Colon (tissue), 2 donors: ENCODE measurements at regions not wholly inside any gene's neighbourhood (a gene's known extent, or its start where the extent isn't known, plus 50 kb on each side); places are given as distances from the start of the nearest gene placed in this dataset.

Source experiments
- FAIRE-seq: peaks from 2 replicates; lab custom pipeline; 2012; peaks lifted over from hg19 to GRCh38; lab: Jason Lieb, UNC
- donor health status: control.
- donor health status: control.

- FAIRE-seq = no peak
These were observed 419.6 kb downstream of the DNAJB9 start for GRCh38 chr7:108989319-108989718.

DNA sequence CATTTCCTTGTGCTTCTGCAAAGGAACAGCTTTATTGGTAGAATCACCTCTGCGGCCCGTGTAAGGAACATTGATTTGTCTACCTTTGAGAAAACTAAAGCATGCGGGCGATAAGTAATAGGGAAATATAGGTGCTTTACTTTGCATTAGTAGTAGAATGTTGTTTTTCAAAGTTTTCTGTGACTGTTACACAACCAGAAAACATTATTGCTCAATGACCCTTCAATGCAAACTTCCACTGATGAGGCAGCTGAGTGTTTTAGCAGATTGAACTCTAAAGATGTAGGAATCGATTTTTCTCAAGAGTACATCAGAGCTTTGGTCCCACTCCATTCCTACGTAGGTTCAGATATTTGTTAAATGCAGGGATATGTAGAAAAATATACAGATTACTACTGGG, 427.8 kb downstream of the DNAJB9 start:
- FAIRE-seq = no peak

DNA sequence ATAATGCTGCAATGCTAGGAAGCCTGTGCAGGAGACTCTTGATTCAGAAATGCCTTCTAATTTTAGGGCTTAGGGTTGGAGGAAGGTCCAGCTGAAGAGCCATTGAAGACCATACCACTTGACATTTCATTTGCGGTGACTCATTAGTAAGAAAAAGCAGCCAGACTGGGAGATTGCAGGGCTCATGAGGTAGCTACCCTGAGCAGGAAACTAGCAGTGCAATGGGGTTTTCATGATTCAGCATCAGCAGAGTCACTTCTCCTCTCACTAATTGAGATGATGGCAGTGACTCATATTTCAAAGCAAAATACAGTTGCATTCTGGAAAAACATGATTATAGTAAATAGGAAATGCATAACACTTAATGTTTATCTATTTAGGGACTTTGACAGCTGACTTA, 434.1 kb downstream of the DNAJB9 start:
- FAIRE-seq = no peak

GRCh38 chr7:109009636-109010035, 440.0 kb downstream of the DNAJB9 start:
- FAIRE-seq = no peak

- no peak for FAIRE-seq
These were observed 450.6 kb downstream of the DNAJB9 start for GRCh38 chr7:109020251-109020650.

GRCh38 chr7:109021390-109021789, 451.7 kb downstream of the DNAJB9 start:
- FAIRE-seq = no peak

GRCh38 chr7:109029866-109030265, 460.2 kb downstream of the DNAJB9 start:
- FAIRE-seq = no peak

DNA sequence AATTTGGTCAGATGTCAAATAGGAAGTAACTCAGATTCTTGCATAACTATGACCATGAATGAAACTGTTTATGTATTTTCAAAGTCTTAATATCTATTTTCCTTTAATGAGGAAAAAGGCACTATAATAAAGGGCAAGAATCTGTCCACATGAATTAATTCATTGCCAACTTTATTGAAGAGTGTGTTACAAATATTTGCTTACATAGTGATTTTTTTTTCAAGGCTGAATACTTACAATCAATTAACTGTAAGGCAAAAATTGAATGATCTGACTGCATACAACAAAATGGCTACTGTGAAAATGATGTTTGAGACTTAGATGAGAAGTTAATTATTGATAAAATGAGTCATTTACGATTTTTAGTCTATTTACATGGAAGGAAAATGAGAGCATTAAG, 475.0 kb downstream of the DNAJB9 start:
- FAIRE-seq = no peak

- FAIRE-seq = no peak
These were observed 479.7 kb downstream of the DNAJB9 start for GRCh38 chr7:109049366-109049765.

GRCh38 chr7:109059089-109059488, 489.4 kb downstream of the DNAJB9 start:
- no peak for FAIRE-seq

- FAIRE-seq = no peak
These were observed 493.1 kb downstream of the DNAJB9 start for GRCh38 chr7:109062798-109063197.

DNA sequence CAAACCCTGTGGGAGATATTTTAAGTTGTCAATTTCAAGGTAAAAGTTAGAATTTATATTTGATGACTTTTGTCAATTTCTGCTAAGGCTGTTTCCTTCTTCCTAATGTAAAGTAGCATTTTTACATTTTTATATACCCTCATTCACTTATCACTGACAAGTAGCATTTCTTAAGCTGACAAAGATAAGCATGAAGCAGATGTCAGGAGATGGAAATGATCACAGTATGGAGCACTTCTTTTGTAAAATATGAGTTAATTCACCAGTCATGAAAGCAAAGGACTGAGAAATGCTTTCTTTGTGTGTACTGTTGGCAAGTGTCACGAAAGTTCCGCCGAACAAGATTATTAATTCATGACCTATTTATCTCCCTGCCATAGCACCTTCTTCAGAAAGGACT, 503.9 kb downstream of the DNAJB9 start:
- no peak for FAIRE-seq

- FAIRE-seq = no peak
These were observed 506.8 kb downstream of the DNAJB9 start for GRCh38 chr7:109076396-109076972.

DNA sequence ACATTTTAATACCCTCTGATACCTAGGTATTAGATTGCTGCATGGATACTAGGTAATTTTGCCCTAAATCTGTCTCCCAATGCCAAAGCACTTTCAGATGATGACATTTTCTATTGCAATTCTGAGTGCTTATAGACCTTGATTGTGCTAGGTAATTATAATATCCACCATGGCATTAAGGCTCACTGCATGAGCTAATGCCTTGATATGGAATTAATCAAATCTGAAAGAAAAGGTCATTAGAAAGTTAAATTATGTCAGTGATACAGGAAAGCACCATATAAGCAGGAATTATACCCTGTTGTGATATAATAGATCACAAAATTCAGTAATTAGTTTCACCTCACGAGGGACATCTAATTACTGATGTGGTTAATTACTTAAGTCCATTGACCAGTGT, 521.4 kb downstream of the DNAJB9 start:
- FAIRE-seq = no peak

DNA sequence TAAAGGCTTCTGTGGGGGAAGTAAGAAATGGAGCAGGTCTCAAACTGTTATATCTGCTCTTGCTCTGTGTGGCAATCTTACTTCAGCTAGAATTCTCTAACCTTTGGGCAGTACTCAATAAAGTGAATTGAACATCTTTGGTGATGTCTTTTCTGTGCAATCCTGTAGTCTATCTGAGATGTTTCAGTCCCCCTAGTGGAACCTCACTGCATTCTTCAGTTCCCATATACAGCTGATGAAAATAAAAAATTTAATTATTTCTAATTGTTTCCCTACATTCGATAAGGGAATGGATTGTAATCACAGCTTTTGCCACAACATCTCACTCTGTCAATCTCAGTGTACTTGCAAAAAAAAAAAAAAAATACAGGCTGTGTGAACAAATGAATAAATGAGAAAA, 522.6 kb downstream of the DNAJB9 start:
- no peak for FAIRE-seq

GRCh38 chr7:109101332-109101731, 531.7 kb downstream of the DNAJB9 start:
- no peak for FAIRE-seq

- no peak for FAIRE-seq
These were observed 539.9 kb downstream of the DNAJB9 start for GRCh38 chr7:109109558-109109957.

- FAIRE-seq = no peak
These were observed 541.4 kb downstream of the DNAJB9 start for GRCh38 chr7:109111086-109111485.

DNA sequence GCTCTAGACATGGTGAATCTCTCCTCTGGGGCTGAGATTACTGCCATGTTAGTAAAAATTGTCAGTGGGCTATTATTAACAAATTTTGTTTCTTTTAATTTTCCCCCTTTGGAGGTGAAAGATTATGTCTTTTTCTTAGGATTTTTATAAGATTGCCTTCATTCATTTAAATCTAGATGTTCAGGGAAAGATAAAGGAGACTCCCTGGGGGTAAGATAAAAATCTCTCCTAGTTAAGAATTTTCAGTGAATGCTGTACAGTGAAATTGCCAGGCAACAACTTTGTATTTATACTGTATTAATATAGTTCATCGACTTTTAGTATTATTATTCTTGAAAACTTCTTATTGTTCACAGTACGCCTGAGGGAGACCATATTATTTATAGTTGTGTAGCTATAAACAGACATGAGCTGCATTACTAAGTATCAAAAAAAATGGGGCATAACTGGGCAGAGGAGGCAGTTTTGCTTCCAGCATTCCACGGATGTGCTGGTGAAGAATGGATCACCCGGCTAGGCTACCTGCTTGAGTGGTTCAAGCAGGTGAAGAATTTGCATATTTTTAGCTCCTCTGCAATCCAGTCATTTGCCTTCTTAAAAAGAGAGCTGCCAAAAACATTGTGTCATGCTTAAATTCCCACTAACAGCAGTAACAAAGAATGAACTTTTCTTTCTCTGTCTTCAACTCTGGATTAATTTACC, 552.1 kb downstream of the DNAJB9 start:
- FAIRE-seq = no peak

DNA sequence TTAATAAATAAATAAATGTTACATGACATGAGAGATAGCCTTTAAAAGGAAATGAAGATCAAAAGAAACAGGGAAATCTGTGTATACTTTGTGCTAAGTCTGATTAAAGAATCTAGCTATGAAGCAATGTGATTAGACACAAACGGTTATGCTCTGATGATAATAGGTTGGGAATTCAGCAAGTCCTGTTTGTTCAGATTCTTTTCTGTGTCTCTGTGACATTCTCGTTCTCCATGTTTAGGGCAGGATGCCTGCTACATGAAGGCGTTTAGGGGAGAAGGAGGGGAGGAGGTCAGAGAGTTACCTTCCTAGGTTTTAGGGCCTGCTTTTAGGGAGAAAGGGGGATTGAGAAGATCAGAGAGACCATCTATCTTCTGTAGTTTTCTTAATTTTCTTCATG, 555.3 kb downstream of the DNAJB9 start:
- no peak for FAIRE-seq

- FAIRE-seq = no peak
These were observed 556.9 kb downstream of the DNAJB9 start for GRCh38 chr7:109126404-109127050.

DNA sequence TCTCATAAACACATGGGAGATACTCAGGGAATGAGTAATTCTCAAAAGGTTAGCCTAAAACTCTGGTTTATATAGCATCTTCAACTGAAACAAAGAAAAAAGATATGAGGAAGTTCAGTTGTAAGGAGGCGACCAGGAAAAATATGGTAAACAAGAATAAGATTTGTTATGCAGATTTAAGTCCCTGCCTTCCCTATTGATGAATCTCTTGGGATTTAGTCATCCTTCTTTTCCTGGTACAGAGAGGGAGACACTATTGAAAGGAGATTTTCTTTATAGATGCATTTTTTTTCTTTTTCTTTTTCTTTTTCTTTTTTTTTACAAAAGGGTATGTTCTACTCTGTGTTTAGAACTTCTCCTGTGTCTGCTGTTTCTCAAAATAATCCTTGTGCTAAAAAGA, 557.5 kb downstream of the DNAJB9 start:
- FAIRE-seq = no peak

GRCh38 chr7:109131141-109131540, 561.5 kb downstream of the DNAJB9 start:
- no peak for FAIRE-seq

- no peak for FAIRE-seq
These were observed 567.2 kb downstream of the DNAJB9 start for GRCh38 chr7:109136893-109137292.
